Esophagus squamous epithelium (tissue), 4 donors: ENCODE measurements at regions not wholly inside any gene's neighbourhood (a gene's known extent, or its start where the extent isn't known, plus 50 kb on each side); places are given as distances from the start of the nearest gene placed in this dataset.

ENCODE experiments used
- POLR2A ChIP-seq, 4 donors: fragments of 450-650 bp; IDR thresholded peaks; one replicate each; pipeline ENCODE4 v1.6.1; 2017; ENCODE audit warnings: antibody characterized with exemption in 4 of 4, mild to moderate bottlenecking in 4 of 4, moderate library complexity in 3 of 4
- TF ChIP-seq, protein P1 (sequence below), 6 experiments: fragments of 450-650 bp in 4 of 6; fragments of 200-600 bp in 2 of 6; sonication (generic) in 2 of 6; IDR thresholded peaks; one replicate each; pipeline ENCODE4 v1.5.1; 2016 to 2019; ENCODE audit warnings: antibody characterized with exemption in 6 of 6, mild to moderate bottlenecking in 4 of 6, moderate library complexity in 4 of 6

DNA sequence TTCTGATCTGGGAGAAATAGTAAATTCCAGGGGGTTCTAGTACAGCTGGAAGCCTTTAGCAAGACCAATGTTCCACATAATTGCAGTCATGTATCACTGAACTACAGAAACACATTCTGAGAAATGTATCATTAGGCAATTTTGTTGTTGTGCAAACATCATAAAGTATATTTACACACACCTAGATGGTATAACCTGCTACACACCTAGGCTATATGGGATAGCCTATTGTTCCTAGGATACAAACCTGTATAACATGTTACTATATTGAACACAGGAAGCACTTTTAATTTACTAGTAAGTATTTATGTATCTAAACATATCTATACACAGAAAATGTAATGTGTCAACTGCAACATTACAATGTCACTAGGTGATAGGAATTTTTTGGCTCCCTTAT is 525.9 kb upstream of the NRSN1 start:
- TF ChIP-seq, protein P1, sequence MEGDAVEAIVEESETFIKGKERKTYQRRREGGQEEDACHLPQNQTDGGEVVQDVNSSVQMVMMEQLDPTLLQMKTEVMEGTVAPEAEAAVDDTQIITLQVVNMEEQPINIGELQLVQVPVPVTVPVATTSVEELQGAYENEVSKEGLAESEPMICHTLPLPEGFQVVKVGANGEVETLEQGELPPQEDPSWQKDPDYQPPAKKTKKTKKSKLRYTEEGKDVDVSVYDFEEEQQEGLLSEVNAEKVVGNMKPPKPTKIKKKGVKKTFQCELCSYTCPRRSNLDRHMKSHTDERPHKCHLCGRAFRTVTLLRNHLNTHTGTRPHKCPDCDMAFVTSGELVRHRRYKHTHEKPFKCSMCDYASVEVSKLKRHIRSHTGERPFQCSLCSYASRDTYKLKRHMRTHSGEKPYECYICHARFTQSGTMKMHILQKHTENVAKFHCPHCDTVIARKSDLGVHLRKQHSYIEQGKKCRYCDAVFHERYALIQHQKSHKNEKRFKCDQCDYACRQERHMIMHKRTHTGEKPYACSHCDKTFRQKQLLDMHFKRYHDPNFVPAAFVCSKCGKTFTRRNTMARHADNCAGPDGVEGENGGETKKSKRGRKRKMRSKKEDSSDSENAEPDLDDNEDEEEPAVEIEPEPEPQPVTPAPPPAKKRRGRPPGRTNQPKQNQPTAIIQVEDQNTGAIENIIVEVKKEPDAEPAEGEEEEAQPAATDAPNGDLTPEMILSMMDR (IDR thresholded peaks at IDR 0.05), result no peak
- no peak for TF ChIP-seq POLR2A (IDR thresholded peaks at IDR 0.05)
